NCI-H510A (cell line): ENCODE measurements at regions not wholly inside any gene's neighbourhood (a gene's known extent, or its start where the extent isn't known, plus 50 kb on each side); places are given as distances from the start of the nearest gene placed in this dataset.

Experiments
- DNase-seq: peaks from one replicate; lab custom pipeline; 2025; lab: John Stamatoyannopoulos, UW

DNA sequence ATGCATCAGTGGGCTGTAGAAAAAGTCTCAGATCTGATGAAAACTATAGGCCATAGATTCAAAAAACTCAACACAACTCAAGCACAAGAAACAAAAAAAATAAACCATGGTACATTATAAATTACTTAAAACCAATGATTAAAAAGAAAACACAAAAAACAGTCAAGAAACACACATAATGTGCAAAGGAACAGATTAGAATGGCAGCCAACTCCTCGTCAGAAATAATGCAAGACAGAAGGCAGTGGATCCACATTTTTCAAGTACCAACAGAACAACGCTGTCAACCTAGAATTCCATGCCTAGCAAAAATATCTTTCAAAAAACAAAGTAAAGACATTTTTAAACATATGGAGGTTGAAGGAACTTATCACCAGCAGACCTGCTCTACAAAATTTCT, 69.7 kb downstream of the PSMB1 start:
- no peak for DNase-seq

DNA sequence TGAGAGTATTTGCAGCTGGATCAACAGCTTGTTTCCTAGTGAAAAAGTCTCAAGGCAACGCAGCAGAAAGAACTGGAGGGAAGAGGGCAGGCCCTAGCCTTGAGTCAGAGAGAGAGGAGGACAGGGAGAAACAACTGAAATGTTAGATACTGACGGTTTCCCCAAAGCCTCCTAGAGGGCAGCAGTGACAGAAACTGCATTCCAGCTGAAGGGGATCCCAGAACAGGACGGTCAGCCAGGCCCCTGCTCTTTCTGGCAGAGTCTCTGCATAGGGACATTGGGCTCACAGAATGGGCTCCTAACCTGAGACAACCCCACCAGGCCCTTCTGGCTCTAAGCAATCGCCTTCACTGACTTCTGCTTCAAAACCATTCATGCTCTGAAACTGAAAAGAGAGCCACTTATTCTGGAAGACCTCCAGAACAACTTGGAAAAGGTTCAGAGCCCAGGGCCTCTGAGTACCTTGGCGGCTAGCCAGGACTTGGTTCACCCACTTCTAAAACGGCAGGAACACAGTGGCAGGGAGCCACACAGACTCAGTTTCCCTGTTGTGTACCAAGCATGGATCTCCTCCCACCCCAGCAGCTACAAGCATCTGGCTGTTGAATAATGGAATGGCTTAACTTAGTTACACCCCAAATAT, 72.9 kb downstream of the PSMB1 start:
- DNase-seq = no peak

DNA sequence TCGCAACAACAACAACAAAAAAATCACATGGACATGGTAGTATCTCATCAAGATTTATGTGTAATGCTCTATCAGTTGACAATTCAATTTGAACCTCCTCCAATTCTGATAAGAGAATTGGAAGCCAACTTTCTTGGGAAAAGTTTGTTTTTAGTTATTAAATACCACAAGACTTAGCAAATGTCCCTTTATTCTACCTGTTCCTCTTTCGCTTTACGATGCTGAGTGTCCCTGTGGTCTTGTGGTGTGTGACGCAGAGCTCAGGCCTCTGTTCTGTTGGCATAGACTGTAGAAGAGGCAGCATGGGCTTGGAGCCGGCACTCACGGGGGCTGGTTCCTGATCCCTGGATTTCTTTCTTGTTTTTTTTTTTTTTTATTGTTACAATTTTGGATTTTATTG, 76.7 kb downstream of the PSMB1 start:
- no peak for DNase-seq

DNA sequence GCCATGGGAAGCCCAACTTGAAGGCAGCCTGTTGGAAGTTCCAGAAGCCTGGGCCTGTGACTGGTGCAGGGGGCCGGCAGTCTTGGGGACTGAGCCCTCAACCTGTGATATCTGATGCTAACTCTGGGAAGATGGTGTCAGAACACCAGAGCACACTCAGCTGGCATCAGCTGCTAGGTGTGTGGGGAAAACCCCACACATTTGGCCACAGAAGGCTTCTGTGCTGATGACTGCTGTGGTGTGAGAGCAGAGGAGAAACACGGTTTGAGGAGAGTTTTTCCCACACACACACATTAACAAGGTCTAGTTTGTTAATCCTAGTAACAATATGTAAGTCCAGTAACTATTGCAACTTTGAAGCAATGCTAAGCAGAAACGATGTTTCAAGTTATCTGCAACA, 78.0 kb downstream of the PSMB1 start:
- no peak for DNase-seq

DNA sequence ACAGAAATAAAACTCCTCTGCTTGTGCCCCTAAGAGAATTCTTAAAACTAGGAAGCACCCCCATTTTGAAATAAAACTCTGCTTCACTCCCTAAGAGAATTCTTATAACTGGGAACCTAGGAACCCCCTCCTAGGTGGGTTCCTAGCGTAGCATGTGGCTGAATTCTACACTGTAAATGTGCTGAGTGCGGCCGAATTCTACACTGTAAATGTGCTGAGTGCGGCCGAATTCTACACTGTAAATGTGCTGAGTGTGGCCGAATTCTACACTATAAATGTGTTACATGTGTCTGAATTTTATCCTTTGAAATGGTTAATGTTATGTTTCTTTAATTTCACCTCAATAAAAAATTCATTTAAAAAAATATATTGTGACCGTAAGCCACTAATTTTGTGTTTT, 79.3 kb downstream of the PSMB1 start:
- no peak for DNase-seq

DNA sequence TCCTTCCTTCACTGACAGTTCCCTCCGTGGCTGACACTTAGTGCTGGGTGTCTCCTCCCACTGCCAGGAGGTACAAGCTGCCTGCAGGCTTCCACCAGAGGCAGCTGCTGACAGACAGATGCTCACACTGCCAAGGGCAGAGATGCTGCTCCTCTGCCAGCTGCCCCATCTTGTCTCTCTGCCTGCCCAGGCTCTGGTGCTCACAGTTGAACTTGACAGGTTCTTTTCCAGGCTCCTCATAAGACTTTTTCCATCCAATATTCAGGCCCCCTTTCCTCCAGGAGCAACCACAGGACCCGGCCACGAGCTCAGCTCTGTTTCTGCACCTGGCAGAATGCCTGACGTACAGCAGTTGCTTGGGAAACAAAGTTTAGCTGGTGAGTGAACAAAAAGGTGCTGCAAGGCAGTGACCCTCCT, 79.8 kb downstream of the PSMB1 start:
- peak; percentile 48 for DNase-seq

DNA sequence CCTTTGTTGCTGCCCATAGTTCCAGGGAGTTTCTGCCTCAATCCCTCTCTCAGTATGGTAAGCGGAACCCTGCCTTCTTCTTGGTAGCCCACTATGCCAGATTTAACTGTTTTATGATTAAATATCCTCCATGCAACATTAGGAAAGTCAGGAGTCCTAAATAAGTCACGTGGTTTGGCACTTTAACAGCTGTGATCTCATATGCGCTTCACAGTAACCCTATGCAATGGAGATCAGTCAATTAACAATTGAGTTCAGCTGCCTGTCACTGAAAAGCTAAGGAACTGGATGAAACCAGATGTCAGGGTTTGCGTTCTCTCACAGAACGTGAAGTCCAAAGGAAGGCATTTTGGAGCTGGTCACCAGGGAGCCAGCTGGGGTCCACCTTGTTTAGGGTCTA, 81.6 kb downstream of the PSMB1 start:
- DNase-seq = no peak

DNA sequence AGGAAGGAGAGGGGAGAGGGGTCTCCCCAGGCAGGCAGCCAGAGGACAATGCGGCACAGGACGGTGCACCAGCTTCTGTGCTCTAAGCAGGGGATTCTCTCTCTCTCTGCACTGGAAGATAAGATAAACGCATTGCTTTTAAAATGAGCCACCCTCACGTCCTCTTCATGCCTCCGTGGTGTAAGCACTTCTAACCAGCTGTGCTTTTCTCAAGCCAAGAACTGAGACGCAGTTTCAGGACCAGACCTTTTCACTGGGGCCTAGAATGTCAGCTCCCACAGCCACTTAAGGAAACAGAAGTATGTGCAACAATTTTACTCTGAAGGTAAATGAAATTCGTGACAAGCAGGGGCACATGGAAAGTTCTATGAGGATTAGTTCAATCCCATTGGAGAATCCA, 82.4 kb downstream of the PSMB1 start:
- DNase-seq = no peak

DNA sequence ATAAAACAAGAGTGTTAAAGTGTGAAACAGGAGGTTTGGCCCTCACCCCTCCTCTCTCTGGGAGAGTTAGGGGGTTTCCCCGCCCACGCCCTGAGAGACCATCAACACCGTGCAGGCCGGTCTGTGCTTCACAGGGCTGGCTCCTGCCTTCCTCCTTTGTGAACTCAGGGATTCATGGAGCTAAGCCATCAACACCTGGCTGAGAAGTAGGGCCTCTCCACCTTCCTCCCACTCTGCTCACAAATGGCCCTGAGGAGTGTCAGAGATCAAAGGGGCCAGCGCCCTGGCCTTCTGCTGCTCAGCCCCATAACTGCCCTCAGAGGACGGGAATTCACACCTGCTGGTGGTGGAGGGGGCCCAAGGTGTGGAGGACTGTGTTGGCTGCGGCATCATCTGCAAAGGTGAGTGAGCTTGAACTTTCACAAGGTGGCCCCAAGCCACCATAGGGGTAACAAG, 88.6 kb downstream of the PSMB1 start:
- DNase-seq = no peak

DNA sequence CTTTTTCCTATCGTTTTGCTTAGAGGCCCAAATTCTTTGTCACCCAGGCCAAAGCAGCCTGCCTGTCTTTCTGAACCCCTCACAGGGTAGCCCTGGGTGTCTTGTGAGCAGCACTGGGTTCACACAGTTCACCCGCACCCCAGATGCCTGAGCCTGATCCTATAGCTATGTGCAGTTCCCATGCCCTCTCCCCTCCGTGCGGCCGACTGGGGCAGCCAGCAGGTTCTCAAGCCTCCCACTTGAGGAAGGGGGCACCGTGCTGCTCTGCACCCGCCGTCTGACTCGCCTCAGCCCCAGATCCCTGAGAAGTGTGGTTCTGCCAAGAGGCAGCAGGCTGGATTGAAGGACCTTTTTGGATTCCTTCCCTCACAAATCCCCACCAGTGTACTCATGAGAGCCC, 89.0 kb downstream of the PSMB1 start:
- DNase-seq = no peak

DNA sequence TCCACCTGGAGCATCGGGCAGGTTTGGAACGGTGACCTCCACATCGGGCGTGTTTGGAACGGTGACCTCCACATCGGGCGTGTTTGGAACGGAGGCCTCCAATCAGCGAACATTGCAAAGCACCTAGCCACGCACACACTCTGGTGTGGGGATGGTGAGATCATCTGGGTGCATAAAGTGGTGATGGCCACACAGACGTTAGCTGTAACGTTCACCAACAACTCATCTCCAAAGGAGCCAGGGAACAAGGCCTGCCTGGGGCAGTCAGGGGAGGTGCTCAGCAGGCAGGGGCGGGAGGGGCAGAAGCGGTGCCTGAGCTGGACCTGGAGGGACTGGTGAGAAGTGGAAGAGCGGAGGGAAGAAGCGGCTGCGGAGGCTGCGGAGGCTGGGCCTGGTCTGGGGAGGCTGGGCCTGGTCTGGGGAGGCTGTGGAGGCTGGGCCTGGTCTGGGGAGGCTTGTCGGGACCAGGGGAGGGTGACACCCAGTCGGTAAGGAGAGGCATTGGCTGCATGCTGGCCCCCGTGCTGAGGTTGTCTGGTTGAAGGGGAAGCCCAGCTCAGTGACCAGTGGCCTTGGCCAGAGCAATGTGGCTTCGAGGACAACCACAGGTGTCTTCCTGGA, 89.9 kb downstream of the PSMB1 start:
- no peak for DNase-seq

DNA sequence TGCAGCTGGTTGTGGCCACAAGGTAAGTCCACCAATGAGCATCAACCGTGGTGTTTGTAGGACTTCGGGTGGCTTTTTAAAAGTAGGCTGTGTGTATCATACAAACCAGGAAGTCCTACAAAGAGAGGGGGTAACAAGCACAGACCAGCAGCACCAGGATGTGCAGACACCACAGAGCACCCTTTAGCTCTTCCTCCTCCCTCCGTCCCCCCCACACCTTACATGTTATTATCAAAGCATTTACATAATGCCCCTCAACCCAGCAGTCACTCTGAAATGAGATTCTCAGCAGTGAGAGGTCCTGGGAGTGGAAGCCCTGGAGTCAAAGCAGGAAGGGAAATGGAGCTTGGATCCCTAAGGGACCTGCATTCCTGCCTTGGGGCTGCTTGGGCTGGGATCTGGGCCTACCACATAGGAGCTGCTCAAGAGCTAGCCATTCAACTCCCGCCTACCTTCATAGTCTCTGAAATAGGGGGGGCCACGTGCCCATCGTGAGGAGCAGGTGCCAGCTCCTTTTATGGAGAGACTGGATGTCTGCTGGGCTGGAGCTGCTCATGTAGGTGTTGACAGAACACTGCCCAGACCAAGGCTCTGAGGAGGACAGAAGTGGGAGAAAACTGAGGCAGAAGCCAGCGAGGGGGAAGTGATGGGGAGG, 90.6 kb downstream of the PSMB1 start:
- DNase-seq = peak; percentile 86

DNA sequence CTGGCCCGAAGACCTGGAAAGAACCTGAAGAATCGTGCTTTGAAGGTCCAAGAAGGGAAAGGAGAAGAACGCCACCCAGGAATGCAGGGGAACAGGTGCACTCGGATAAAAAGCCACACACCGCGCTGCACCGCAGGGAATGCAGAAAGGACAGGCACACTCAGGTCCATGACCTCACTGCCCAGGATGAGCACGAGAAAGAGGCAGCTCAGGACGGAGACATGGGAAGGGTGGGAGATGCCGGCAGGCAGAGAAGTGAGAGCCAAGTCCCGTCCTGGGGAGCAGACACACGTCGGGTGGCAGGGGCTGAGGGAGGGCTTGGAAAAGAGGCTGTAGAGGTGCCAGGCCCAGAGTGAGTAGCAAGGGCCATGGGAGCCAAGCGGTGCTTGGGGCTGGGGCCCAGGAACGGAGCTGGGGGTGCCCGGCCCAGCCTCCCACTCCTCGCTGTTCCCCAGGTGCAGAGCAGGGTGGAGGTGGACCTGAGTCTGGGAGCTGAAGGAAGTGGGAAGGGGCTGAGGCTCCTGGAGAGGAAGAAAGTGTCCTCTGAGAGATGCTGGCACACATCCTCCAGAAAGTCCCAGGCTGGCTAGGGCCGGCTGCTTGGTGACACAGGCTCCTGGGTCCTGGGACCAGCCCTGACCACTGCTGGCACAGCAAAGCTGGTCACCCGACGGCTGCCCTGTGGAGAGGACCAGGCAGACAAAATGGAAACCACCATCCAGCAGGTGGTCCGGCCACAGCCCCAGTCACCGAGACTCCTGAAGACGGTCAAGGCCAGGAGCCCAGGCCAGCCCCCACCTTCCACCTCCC, 91.3 kb downstream of the PSMB1 start:
- no peak for DNase-seq

DNA sequence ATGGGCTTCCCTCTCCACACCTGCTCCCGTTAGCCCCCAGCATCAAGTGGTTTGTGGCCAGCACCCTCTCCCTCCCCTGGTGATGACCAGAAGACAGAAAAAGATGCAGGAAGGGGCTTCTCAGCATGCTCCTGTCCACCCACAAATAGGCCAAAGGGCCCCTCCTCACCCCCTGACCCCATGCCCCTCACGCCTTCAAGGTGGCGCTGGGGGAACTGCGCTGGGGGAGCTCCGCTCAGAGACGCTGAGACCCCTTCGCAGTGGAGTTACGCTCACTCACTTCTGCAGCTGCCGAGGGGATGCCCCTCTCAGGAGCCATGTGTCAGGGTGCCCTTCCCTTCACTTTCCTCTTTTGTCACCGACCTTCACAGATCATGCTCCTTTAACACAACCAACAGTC, 92.0 kb downstream of the PSMB1 start:
- DNase-seq = no peak

DNA sequence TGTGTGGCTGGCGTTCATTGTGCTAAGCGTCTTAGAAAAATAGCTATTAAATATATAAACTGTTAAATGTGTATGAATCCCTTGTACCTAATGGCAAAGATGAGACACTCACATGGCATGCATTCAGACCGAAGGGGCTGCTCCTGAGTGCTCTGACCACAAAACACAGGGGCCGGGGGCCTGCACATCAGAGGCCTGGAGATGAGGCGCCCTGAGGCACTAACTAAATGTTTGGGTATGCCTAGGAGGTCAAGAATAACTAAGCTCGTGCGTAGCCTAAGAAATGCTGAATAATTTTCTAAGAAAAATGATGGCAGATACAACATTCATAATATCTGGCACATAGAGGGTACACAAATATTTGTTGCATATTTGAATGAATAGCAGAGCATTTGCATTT, 92.5 kb downstream of the PSMB1 start:
- DNase-seq = no peak

DNA sequence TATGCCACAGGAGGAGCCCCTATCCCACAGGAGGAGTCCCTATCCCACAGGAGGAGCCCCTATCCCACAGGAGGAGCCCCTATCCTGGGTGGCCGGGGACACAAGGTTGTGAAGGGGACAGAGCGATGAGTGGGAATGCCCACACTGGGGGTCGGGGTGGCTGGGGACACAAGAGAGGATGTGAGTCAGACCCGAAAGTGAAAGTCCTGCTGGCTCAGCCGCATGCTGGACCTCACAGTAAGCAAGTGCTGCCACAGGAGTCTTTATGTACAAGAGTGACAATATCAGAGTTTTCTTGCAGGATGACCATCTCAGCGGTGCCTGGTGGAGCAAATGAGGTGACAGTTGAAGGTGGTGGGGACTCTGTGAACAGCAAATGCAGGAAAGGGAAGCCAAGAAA, 93.7 kb downstream of the PSMB1 start:
- DNase-seq = no peak

DNA sequence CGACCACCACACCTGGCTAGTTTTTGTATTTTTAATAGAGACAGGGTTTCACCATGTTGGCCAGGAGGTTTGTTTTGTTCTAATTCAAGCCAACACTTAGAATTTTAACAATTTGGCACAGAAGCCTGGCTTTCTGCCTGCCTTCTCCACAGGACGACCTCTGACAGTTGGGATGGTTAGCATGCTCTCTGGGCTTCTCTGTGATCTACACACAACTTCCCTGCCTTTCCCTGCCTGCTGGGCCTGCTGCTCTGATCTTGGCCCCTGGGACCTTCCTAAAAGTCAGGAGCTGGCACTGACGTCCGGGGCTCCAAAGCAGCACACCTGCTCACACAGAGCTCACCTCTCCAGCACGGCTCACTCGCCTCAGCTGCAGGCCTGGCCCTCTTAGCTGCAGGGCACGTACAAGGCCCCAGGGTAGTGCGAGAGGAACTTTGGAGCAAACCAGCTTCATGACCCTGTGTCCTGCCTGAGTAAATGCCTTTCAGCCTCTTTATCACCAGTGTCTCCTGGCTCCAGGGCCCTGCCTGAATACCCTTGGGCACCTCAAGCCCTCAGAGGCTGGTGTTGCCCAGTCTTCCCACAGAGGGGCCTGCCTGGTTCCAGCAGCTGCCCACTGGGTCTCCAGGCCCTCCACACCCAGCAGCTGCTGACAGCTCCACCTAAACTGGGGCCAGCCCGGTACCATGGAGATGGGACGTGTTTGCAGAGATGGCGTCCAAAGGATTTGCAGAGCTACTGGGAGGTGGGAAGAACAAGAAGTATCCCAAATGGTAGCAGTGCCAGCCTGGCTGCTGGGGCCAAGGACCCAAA, 96.0 kb downstream of the PSMB1 start:
- DNase-seq = no peak
